ENCODE measurements at regions not wholly inside any gene's neighbourhood (a gene's known extent, or its start where the extent isn't known, plus 50 kb on each side); places are given as distances from the start of the nearest gene placed in this dataset.

GRCh38 chr9:106072421-106072820 is 378.1 kb downstream of the TMEM38B start:
- Mint-ChIP-seq H3K4me3 (ENCODE audit: unreplicated experiment) (no peak overlapping the region), H3K27me3 (ENCODE audit: unreplicated experiment) (no peaks in the 10 kb centered on the region), H3K9me3 (ENCODE audit: unreplicated experiment) (no peaks in the 10 kb centered on the region), H3K27ac (ENCODE audit: unreplicated experiment) (no peak overlapping the region), H3K36me3 (ENCODE audit: unreplicated experiment) (no peaks in the 10 kb centered on the region), H3K4me1 (ENCODE audit: low read depth, unreplicated experiment) (no peaks in the 10 kb centered on the region)
- no peak for DNase-seq
- no peak for TF ChIP-seq CTCF (IDR thresholded peaks at IDR 0.05; ENCODE audit: partially characterized antibody, unreplicated experiment)

- TF ChIP-seq CTCF (IDR thresholded peaks at IDR 0.05; ENCODE audit: partially characterized antibody, unreplicated experiment) = no peak
- Mint-ChIP-seq H3K9me3 (ENCODE audit: unreplicated experiment) (no peaks in the 10 kb centered on the region), H3K4me1 (ENCODE audit: low read depth, unreplicated experiment) (peaks cover 1% of the 10 kb centered on the region), H3K27me3 (ENCODE audit: unreplicated experiment) (no peaks in the 10 kb centered on the region), H3K27ac (ENCODE audit: unreplicated experiment) (no peak overlapping the region), H3K4me3 (ENCODE audit: unreplicated experiment) (no peak overlapping the region), H3K36me3 (ENCODE audit: unreplicated experiment) (no peaks in the 10 kb centered on the region)
- DNase-seq = no peak
Observed at GRCh38 chr9:106074006-106074405, 379.7 kb downstream of the TMEM38B start.

- no peaks in the 10 kb centered on the region for H3K36me3 Mint-ChIP-seq (ENCODE audit: unreplicated experiment)
- no peak for DNase-seq
- peaks cover 1% of the 10 kb centered on the region for H3K4me1 Mint-ChIP-seq (ENCODE audit: low read depth, unreplicated experiment)
- TF ChIP-seq CTCF (IDR thresholded peaks at IDR 0.05; ENCODE audit: partially characterized antibody, unreplicated experiment) = no peak
- no peak overlapping the region for H3K27ac Mint-ChIP-seq (ENCODE audit: unreplicated experiment)
- peaks cover 2% of the 10 kb centered on the region for H3K27me3 Mint-ChIP-seq (ENCODE audit: unreplicated experiment)
- no peaks in the 10 kb centered on the region for H3K9me3 Mint-ChIP-seq (ENCODE audit: unreplicated experiment)
- no peak overlapping the region for H3K4me3 Mint-ChIP-seq (ENCODE audit: unreplicated experiment)
Observed at GRCh38 chr9:106075236-106075959, 381.1 kb downstream of the TMEM38B start.

- no peak overlapping the region for H3K27ac Mint-ChIP-seq (ENCODE audit: unreplicated experiment)
- H3K36me3 Mint-ChIP-seq (ENCODE audit: unreplicated experiment) = no peaks in the 10 kb centered on the region
- no peak overlapping the region for H3K4me3 Mint-ChIP-seq (ENCODE audit: unreplicated experiment)
- H3K9me3 Mint-ChIP-seq (ENCODE audit: unreplicated experiment) = no peaks in the 10 kb centered on the region
- peaks cover 2% of the 10 kb centered on the region for H3K27me3 Mint-ChIP-seq (ENCODE audit: unreplicated experiment)
- H3K4me1 Mint-ChIP-seq (ENCODE audit: low read depth, unreplicated experiment) = peaks cover 1% of the 10 kb centered on the region
- no peak for DNase-seq
- TF ChIP-seq CTCF (IDR thresholded peaks at IDR 0.05; ENCODE audit: partially characterized antibody, unreplicated experiment) = no peak
Observed at GRCh38 chr9:106075960-106076327, 381.6 kb downstream of the TMEM38B start.

GRCh38 chr9:106076711-106077110 is 382.4 kb downstream of the TMEM38B start:
- Mint-ChIP-seq H3K4me3 (ENCODE audit: unreplicated experiment) (no peak overlapping the region), H3K36me3 (ENCODE audit: unreplicated experiment) (no peaks in the 10 kb centered on the region), H3K9me3 (ENCODE audit: unreplicated experiment) (no peaks in the 10 kb centered on the region), H3K27ac (ENCODE audit: unreplicated experiment) (no peak overlapping the region), H3K27me3 (ENCODE audit: unreplicated experiment) (peaks cover 2% of the 10 kb centered on the region), H3K4me1 (ENCODE audit: low read depth, unreplicated experiment) (peaks cover 1% of the 10 kb centered on the region)
- no peak for DNase-seq
- TF ChIP-seq CTCF (IDR thresholded peaks at IDR 0.05; ENCODE audit: partially characterized antibody, unreplicated experiment) = no peak

Measured in glutamatergic neuron (in vitro differentiated cells).